ENCODE measurements at regions not wholly inside any gene's neighbourhood (a gene's known extent, or its start where the extent isn't known, plus 50 kb on each side); places are given as distances from the start of the nearest gene placed in this dataset.

DNA sequence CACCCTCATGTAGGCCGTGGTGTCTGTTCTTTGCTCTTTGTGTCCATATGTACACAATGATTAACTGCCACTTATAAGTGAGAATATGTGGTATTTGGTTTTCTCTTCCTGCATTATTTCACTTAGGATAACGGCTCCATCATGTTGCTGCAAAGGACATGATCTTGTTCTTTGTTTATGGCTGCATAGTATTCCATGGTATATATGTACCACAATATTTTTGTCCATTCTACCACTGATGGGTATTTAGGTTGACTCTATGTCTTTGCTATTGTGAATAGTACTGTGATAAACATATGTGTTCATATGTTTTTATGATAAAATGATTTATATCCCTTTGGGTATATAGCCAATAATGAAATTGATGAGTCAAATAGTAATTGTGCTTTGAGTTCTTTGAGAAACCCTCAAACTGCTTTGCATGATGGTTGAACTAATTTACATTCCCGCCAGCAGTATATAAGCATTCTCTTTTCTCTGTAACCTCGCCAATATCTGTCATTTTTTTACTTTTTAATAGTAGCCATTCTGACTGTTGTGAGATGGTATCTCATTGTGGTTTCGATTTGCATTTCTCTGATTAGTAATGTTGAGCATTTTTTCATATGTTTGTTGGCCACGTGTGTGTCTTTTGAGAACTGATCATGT lies 174.4 kb upstream of the NT5E start:
- Histone ChIP-seq H3K9me2 (ENCODE audit: insufficient read depth) (no peaks in the 10 kb centered on the region), H3K4me3 (no peak overlapping the region), H3K79me2 (ENCODE audit: insufficient read depth) (no peaks in the 10 kb centered on the region), H3K4me2 (ENCODE audit: unreplicated experiment) (no peak overlapping the region), H3F3A (ENCODE audit: insufficient read depth) (no peaks in the 10 kb centered on the region), H3K36me3 (ENCODE audit: low read depth) (no peaks in the 10 kb centered on the region), H4K20me1 (ENCODE audit: insufficient read depth) (no peaks in the 10 kb centered on the region), H3K9ac (no peak overlapping the region), H3K27me3 (replicated peaks; ENCODE audit: insufficient read depth) (no peaks in the 10 kb centered on the region), H2AFZ (no peak overlapping the region), H3K4me1 (ENCODE audit: insufficient read depth) (no peaks in the 10 kb centered on the region), H3K9me3 (ENCODE audit: low read depth) (no peaks in the 10 kb centered on the region), H3K27ac (no peak overlapping the region)
- TF ChIP-seq EZH2 (IDR thresholded peaks at IDR 0.05; ENCODE audit: insufficient read depth, poor library complexity, severe bottlenecking) (no peak), EZH2phosphoT487 (IDR thresholded peaks at IDR 0.05; ENCODE audit: insufficient read depth, low read depth) (no peak)
- no peak for DNase-seq
- 44 to 49% methylated on average over 6 of the region's 6 CpGs for WGBS, 2 experiments (ENCODE audit: low coverage in 1 of 2, low lambda C conversion rate in 2 of 2, missing lambda C conversion rate in 2 of 2)
- in situ Hi-C loops (cut with MboI), result no loop called here

DNA sequence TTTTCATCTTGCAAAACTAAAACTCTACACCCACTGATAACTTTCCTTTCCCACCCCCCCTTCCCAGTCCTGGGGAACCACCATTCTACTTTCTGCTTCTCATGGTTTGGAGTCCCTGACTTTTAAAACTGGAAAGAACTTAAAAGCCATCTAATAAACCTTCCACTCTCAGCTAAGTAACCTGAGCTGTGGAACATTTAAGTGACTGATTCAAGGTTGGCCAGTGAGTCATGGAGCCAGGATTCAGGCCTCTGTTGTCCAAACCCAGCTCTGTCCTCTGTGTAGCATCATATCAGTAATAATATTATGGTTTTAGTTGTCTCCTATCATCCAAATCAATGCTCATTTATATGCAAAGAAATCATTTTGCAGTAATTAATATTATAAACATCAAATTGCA lies 176.0 kb upstream of the NT5E start:
- no peaks in the 10 kb centered on the region for H3K9me2 ChIP-seq (ENCODE audit: insufficient read depth)
- TF ChIP-seq EZH2 (IDR thresholded peaks at IDR 0.05; ENCODE audit: insufficient read depth, poor library complexity, severe bottlenecking), result no peak
- TF ChIP-seq EZH2phosphoT487 (IDR thresholded peaks at IDR 0.05; ENCODE audit: insufficient read depth, low read depth), result no peak
- H3K27ac ChIP-seq, result no peak overlapping the region
- no peaks in the 10 kb centered on the region for H4K20me1 ChIP-seq (ENCODE audit: insufficient read depth)
- H3K9ac ChIP-seq, result no peak overlapping the region
- no peaks in the 10 kb centered on the region for H3K9me3 ChIP-seq (ENCODE audit: low read depth)
- H3K27me3 ChIP-seq (replicated peaks; ENCODE audit: insufficient read depth), result no peaks in the 10 kb centered on the region
- no peak overlapping the region for H3K4me3 ChIP-seq
- no peaks in the 10 kb centered on the region for H3K36me3 ChIP-seq (ENCODE audit: low read depth)
- peak; percentile 43 for DNase-seq
- in situ Hi-C loops (cut with MboI), result no loop called here
- H2AFZ ChIP-seq, result no peak overlapping the region
- H3K4me2 ChIP-seq (ENCODE audit: unreplicated experiment), result no peak overlapping the region
- H3K79me2 ChIP-seq (ENCODE audit: insufficient read depth), result no peaks in the 10 kb centered on the region
- no peaks in the 10 kb centered on the region for H3F3A ChIP-seq (ENCODE audit: insufficient read depth)
- no peaks in the 10 kb centered on the region for H3K4me1 ChIP-seq (ENCODE audit: insufficient read depth)

DNA sequence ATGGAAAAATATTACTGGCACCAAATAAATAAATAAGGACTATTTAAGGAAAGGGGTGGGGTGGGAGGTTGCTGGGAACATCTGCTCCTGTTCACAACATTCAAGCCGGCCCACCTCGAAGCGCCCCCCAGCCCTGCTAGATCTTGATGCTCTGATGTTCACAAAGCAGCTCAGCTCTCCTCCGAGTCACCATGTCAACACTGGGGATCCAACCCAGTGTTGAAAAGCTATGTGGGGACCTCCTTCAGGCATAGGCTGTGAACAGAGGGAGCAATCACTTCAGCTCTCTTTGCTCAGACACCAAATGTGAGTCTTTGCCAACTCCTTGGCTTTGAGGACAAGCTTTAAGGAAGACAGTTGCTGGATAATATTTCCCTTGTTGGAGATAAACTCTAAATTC lies 176.8 kb upstream of the NT5E start:
- Histone ChIP-seq H3K79me2 (ENCODE audit: insufficient read depth) (no peaks in the 10 kb centered on the region), H3K9me2 (ENCODE audit: insufficient read depth) (no peaks in the 10 kb centered on the region), H3K4me2 (ENCODE audit: unreplicated experiment) (no peak overlapping the region), H3K9me3 (ENCODE audit: low read depth) (no peaks in the 10 kb centered on the region), H3K27me3 (replicated peaks; ENCODE audit: insufficient read depth) (no peaks in the 10 kb centered on the region), H3K9ac (no peak overlapping the region), H3K27ac (no peak overlapping the region), H3K4me3 (no peak overlapping the region), H2AFZ (no peak overlapping the region), H3K36me3 (ENCODE audit: low read depth) (no peaks in the 10 kb centered on the region), H3F3A (ENCODE audit: insufficient read depth) (no peaks in the 10 kb centered on the region), H3K4me1 (ENCODE audit: insufficient read depth) (no peaks in the 10 kb centered on the region), H4K20me1 (ENCODE audit: insufficient read depth) (no peaks in the 10 kb centered on the region)
- in situ Hi-C loops (cut with MboI), result no loop called here
- DNase-seq, result no peak
- WGBS, 2 experiments (ENCODE audit: low coverage in 1 of 2, low lambda C conversion rate in 2 of 2, missing lambda C conversion rate in 2 of 2), result 15 to 18% methylated on average over 4 of the region's 4 CpGs
- TF ChIP-seq EZH2 (IDR thresholded peaks at IDR 0.05; ENCODE audit: insufficient read depth, poor library complexity, severe bottlenecking) (no peak), EZH2phosphoT487 (IDR thresholded peaks at IDR 0.05; ENCODE audit: insufficient read depth, low read depth) (no peak)

DNA sequence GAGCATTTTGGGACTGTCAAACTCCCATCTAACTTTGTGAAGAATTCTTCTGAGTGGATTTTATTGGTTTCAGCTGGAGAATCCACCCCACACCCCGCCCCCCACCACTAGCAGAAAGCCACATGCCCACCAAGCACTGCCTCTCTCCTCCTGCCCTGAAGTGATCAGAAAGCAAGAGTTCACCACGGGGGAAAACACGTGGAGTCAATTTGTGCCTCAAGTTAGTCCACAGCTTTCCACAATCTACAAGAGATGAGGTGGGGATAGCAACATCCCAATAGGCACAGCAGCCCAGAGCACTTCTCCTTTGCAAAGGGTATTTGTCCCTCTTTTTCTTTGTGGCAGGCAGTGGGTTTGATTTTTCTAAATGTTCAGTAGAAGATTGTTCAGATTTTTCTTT lies 177.3 kb upstream of the NT5E start:
- H3K27me3 ChIP-seq (replicated peaks; ENCODE audit: insufficient read depth), result no peaks in the 10 kb centered on the region
- no peaks in the 10 kb centered on the region for H3K9me3 ChIP-seq (ENCODE audit: low read depth)
- H3K9me2 ChIP-seq (ENCODE audit: insufficient read depth), result no peaks in the 10 kb centered on the region
- 7 to 9% methylated on average over 2 to 3 of the region's 3 CpGs for WGBS, 2 experiments (ENCODE audit: low coverage in 1 of 2, low lambda C conversion rate in 2 of 2, missing lambda C conversion rate in 2 of 2)
- H3K79me2 ChIP-seq (ENCODE audit: insufficient read depth), result no peaks in the 10 kb centered on the region
- no peaks in the 10 kb centered on the region for H4K20me1 ChIP-seq (ENCODE audit: insufficient read depth)
- TF ChIP-seq EZH2 (IDR thresholded peaks at IDR 0.05; ENCODE audit: insufficient read depth, poor library complexity, severe bottlenecking) (no peak), EZH2phosphoT487 (IDR thresholded peaks at IDR 0.05; ENCODE audit: insufficient read depth, low read depth) (no peak)
- in situ Hi-C loops (cut with MboI), result no loop called here
- no peaks in the 10 kb centered on the region for H3F3A ChIP-seq (ENCODE audit: insufficient read depth)
- H3K4me3 ChIP-seq, result no peak overlapping the region
- no peaks in the 10 kb centered on the region for H3K4me1 ChIP-seq (ENCODE audit: insufficient read depth)
- no peak overlapping the region for H2AFZ ChIP-seq
- no peaks in the 10 kb centered on the region for H3K36me3 ChIP-seq (ENCODE audit: low read depth)
- H3K4me2 ChIP-seq (ENCODE audit: unreplicated experiment), result no peak overlapping the region
- no peak overlapping the region for H3K27ac ChIP-seq
- H3K9ac ChIP-seq, result no peak overlapping the region
- DNase-seq, result no peak

DNA sequence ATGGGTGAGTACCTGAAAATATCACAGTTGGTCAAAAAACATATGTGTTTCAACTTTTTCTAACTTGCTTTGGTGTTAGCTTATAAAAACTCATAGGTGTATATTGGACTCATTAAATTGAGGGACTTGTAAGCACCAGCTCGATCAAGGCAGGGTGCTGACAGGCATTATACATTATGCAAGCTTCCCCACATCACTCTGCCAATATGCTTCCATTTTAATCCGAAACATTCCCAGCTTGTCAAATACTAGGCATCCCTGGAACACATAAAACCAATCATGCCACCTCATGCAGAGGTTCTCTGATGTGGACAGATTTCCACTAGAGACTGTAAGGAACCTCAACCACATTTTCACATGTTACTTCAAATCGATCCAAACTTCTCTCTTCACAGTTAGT lies 187.3 kb upstream of the NT5E start:
- Histone ChIP-seq H3K9me3 (ENCODE audit: low read depth) (no peaks in the 10 kb centered on the region), H3K4me1 (ENCODE audit: insufficient read depth) (no peaks in the 10 kb centered on the region), H3K27me3 (replicated peaks; ENCODE audit: insufficient read depth) (no peaks in the 10 kb centered on the region), H3K79me2 (ENCODE audit: insufficient read depth) (no peaks in the 10 kb centered on the region), H3K4me3 (no peak overlapping the region), H3K4me2 (ENCODE audit: unreplicated experiment) (no peak overlapping the region), H3F3A (ENCODE audit: insufficient read depth) (no peaks in the 10 kb centered on the region), H2AFZ (no peak overlapping the region), H3K9me2 (ENCODE audit: insufficient read depth) (no peaks in the 10 kb centered on the region), H3K36me3 (ENCODE audit: low read depth) (no peaks in the 10 kb centered on the region), H4K20me1 (ENCODE audit: insufficient read depth) (no peaks in the 10 kb centered on the region), H3K27ac (no peak overlapping the region), H3K9ac (no peak overlapping the region)
- in situ Hi-C loops (cut with MboI), result no loop called here
- 13 to 14% methylated on average over 3 of the region's 3 CpGs for WGBS, 2 experiments (ENCODE audit: low coverage in 1 of 2, low lambda C conversion rate in 2 of 2, missing lambda C conversion rate in 2 of 2)
- TF ChIP-seq EZH2phosphoT487 (IDR thresholded peaks at IDR 0.05; ENCODE audit: insufficient read depth, low read depth), result no peak
- no peak for TF ChIP-seq EZH2 (IDR thresholded peaks at IDR 0.05; ENCODE audit: insufficient read depth, poor library complexity, severe bottlenecking)
- no peak for DNase-seq
